ENCODE measurements at regions not wholly inside any gene's neighbourhood (a gene's known extent, or its start where the extent isn't known, plus 50 kb on each side); places are given as distances from the start of the nearest gene placed in this dataset.
A peak's percentile ranks its signal among the peaks of the same experiment; 100 is the strongest.

DNA sequence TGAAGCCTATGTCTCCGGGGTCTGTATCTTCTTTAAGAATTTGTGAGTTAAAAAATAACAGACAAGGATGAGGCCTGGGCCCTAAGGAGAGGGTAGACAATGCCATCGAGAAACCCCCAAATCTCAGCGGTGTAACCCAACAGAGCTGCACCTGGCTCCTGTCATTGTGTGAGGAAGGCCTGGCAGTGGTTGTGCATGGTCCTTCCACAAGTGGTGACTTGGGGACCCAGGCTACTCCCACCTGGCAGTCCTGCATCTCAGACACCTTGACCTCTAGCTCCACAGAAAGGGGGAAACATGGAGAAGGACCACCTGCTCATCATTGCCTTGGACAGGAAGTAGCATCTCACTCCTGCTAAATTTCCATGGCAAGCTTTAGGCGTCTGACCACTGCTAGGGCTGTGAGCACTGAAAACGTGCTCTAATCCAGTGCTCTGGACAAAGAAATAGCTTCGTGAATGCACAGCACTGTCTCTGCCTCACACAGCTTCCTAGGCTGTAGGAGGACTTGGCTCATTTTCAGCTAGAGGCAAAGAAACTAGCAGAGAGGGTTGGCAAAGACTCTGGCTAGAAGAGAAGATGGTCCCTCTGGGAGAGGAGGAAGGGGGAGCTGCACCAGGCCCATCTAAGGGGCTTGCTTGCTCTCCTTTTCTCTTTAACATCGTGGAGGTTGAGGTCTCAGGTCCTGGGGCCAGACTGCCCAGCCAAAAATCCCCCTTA, 273.9 kb upstream of the ZMIZ1 start:
- Histone ChIP-seq H3K4me3 (no peak overlapping the region), H3K36me3 (no peaks in the 10 kb centered on the region), H3K4me1 (ENCODE audit: low read depth) (no peaks in the 10 kb centered on the region), H3K27me3 (no peaks in the 10 kb centered on the region), H3K27ac (no peak overlapping the region), H3K9me3 (ENCODE audit: low read depth) (no peaks in the 10 kb centered on the region)
- no peak for TF ChIP-seq CTCF (IDR thresholded peaks at IDR 0.05; ENCODE audit: low read depth, low read length)
- DNase-seq (ENCODE audit: low read depth in 1 of 2, low spot score in 1 of 2): peak in 1 of 2 donors; percentile 24

DNA sequence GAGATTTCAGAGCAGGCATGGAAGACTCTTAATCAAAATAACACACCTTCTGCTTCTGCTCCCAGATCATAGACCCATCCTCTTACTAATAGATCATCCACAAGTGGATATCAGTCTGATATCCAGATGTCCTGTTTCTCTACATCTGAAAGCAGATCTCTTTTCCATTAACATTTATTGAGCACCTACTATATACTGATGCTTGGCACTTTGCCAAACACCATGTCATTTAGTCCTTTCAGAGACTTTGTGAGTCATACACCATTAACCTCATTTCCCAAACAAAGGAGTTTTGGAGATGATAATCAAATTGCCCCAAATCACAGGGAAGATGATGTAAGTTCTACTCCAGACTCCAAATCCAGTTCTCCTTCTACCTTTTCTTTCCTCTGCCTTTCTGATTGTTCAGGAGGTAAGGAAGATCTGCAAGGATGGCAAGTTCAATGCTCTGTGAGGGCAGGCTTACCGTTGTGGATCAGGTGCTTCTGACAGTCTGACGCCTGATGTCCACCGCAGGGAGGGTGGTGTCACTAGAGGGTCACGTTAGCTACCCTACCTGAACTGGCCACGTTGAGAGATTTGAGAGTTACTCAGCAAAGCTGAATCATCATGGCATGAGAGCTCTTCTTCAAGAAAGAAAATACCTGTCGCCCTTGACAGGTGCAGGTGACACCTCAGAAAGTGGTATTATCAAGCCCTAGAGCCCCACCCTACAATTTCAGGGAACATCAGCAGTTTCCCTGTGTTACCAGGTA, 269.6 kb upstream of the ZMIZ1 start:
- Histone ChIP-seq H3K9me3 (ENCODE audit: low read depth) (no peaks in the 10 kb centered on the region), H3K27me3 (no peaks in the 10 kb centered on the region), H3K4me1 (ENCODE audit: low read depth) (peaks cover 10% of the 10 kb centered on the region), H3K36me3 (no peaks in the 10 kb centered on the region), H3K4me3 (no peak overlapping the region), H3K27ac (no peak overlapping the region)
- no peak for TF ChIP-seq CTCF (IDR thresholded peaks at IDR 0.05; ENCODE audit: low read depth, low read length)
- DNase-seq (ENCODE audit: low read depth in 1 of 2, low spot score in 1 of 2): no peak

- no peaks in the 10 kb centered on the region for H3K9me3 ChIP-seq (ENCODE audit: low read depth)
- peaks cover 18% of the 10 kb centered on the region for H3K4me1 ChIP-seq (ENCODE audit: low read depth)
- no peak overlapping the region for H3K27ac ChIP-seq
- H3K27me3 ChIP-seq: no peaks in the 10 kb centered on the region
- DNase-seq (ENCODE audit: low read depth in 1 of 2, low spot score in 1 of 2): no peak
- no peaks in the 10 kb centered on the region for H3K36me3 ChIP-seq
- TF ChIP-seq CTCF (IDR thresholded peaks at IDR 0.05; ENCODE audit: low read depth, low read length): no peak
- no peak overlapping the region for H3K4me3 ChIP-seq
These were observed 268.8 kb upstream of the ZMIZ1 start for GRCh38 chr10:78800006-78800405.

DNA sequence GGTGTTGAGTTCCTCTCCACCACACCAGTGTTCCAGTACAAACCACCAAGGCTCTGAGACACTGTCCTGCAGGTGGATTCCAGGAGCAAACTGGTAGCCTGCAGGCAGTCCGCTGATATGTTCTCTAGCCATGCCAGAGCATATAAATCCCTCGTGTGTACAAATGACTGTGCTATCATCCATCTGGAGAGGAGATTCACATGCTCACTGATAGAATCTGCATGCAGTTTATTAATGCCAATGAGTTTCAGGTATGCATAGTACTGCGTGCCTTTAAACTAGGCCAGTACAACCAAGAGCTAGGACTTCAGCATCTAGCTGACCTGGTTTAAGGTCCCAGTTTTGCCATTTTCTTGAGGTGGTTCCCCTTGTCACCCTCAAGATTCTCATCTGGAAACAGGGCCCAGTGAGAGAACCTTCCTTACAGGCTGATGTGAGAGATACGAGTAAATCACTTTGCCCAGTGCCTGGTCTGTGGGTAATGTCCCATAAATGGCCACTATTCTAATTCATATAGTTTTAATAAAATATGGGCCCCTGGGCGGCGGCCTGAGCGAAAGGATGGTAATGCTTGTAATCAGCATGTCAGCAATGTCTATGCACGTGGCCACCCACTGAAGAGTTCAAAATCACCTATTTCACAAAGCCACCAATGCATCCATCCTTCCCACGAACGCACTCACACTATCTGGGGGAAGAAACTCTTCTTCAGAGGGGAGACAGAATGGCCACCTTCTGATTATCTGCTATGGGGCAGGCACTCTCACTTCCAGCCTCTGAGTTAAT, 268.0 kb upstream of the ZMIZ1 start:
- TF ChIP-seq CTCF (IDR thresholded peaks at IDR 0.05; ENCODE audit: low read depth, low read length): no peak
- H3K4me1 ChIP-seq (ENCODE audit: low read depth): peaks cover 24% of the 10 kb centered on the region
- H3K36me3 ChIP-seq: no peaks in the 10 kb centered on the region
- no peaks in the 10 kb centered on the region for H3K9me3 ChIP-seq (ENCODE audit: low read depth)
- DNase-seq (ENCODE audit: low read depth in 1 of 2, low spot score in 1 of 2): no peak
- H3K4me3 ChIP-seq: no peak overlapping the region
- H3K27ac ChIP-seq: no peak overlapping the region
- H3K27me3 ChIP-seq: no peaks in the 10 kb centered on the region

- Histone ChIP-seq H3K27ac (no peak overlapping the region), H3K4me1 (ENCODE audit: low read depth) (peaks cover 40% of the 10 kb centered on the region), H3K4me3 (no peak overlapping the region), H3K9me3 (ENCODE audit: low read depth) (no peaks in the 10 kb centered on the region), H3K27me3 (no peaks in the 10 kb centered on the region), H3K36me3 (no peaks in the 10 kb centered on the region)
- TF ChIP-seq CTCF (IDR thresholded peaks at IDR 0.05; ENCODE audit: low read depth, low read length): no peak
- DNase-seq (ENCODE audit: low read depth in 1 of 2, low spot score in 1 of 2): no peak
These were observed 266.3 kb upstream of the ZMIZ1 start for GRCh38 chr10:78802431-78802830.

Data from cardiac muscle cell (in vitro differentiated cells and primary cell).